Keratinocyte (primary cell): ENCODE measurements at regions not wholly inside any gene's neighbourhood (a gene's known extent, or its start where the extent isn't known, plus 50 kb on each side); places are given as distances from the start of the nearest gene placed in this dataset.

Experiments
- DNase-seq: peaks from one replicate; pipeline ENCODE4 v3.0.0-alpha.2; 2011; ENCODE audit warnings: low read depth, missing footprints, low spot score
- FAIRE-seq: peaks from 2 replicates; lab custom pipeline; 2011; peaks lifted over from hg19 to GRCh38; lab: Jason Lieb, UNC
- H2AFZ ChIP-seq: 2 replicates; pipeline ENCODE4 v1.6.0; 2012; ENCODE audit warnings: low read length, control low read depth, inconsistent platforms; ENCODE audit not compliant: control insufficient read depth
- H3K27ac ChIP-seq: 2 replicates; pipeline ENCODE4 v1.5.1; 2011; ENCODE audit warnings: low read length; ENCODE audit not compliant: control insufficient read depth, insufficient read depth
- H3K27me3 ChIP-seq: 3 replicates; pipeline ENCODE4 v1.6.0; 2011; ENCODE audit warnings: low read length; ENCODE audit not compliant: control insufficient read depth, insufficient read depth; ENCODE audit errors: extremely low read depth
- H3K36me3 ChIP-seq, 2 experiments: 2 replicates in 1 of 2; 3 replicates in 1 of 2; pipeline ENCODE4 v1.5.1; 2011; ENCODE audit warnings: low read length in 2 of 2, mild to moderate bottlenecking in 1 of 2; ENCODE audit not compliant: control insufficient read depth in 2 of 2, insufficient read depth in 2 of 2; ENCODE audit errors: extremely low read depth in 1 of 2
- H3K4me1 ChIP-seq: 3 replicates; pipeline ENCODE4 v1.5.1; 2011; ENCODE audit warnings: low read length; ENCODE audit not compliant: control insufficient read depth, insufficient read depth; ENCODE audit errors: extremely low read depth
- H3K4me2 ChIP-seq: 3 replicates; pipeline ENCODE4 v1.6.0; 2011; ENCODE audit warnings: low read depth, low read length; ENCODE audit not compliant: control insufficient read depth, insufficient read depth; ENCODE audit errors: extremely low read depth
- H3K4me3 ChIP-seq, 3 experiments: fragments of 200-600 bp in 1 of 3; sonication (generic) in 1 of 3; 2 replicates in 2 of 3; 3 replicates in 1 of 3; pipeline ENCODE4 v1.5.1; 2011 to 2016; ENCODE audit warnings: low read length in 3 of 3, mild to moderate bottlenecking in 3 of 3, control low read depth in 2 of 3, inconsistent platforms in 1 of 3, low read depth in 1 of 3, mixed read lengths in 1 of 3, mixed run types in 1 of 3, moderate library complexity in 1 of 3; ENCODE audit not compliant: control insufficient read depth in 2 of 3, insufficient read depth in 2 of 3; ENCODE audit errors: extremely low read depth in 1 of 3
- H3K79me2 ChIP-seq: 2 replicates; pipeline ENCODE4 v1.6.0; 2012; ENCODE audit warnings: low read length; ENCODE audit not compliant: control insufficient read depth, insufficient read depth
- H3K9ac ChIP-seq: 3 replicates; pipeline ENCODE4 v1.6.0; 2011; ENCODE audit warnings: low read length; ENCODE audit not compliant: control insufficient read depth, insufficient read depth; ENCODE audit errors: extremely low read depth
- H3K9me1 ChIP-seq: 3 replicates; pipeline ENCODE4 v1.6.0; 2011; ENCODE audit warnings: low read length; ENCODE audit not compliant: control insufficient read depth, insufficient read depth; ENCODE audit errors: extremely low read depth
- H3K9me3 ChIP-seq: 2 replicates; pipeline ENCODE4 v1.5.1; 2012; ENCODE audit warnings: low read depth, low read length; ENCODE audit not compliant: control insufficient read depth
- H4K20me1 ChIP-seq: 3 replicates; pipeline ENCODE4 v1.6.0; 2011; ENCODE audit warnings: low read length; ENCODE audit not compliant: control insufficient read depth, insufficient read depth; ENCODE audit errors: extremely low read depth
- CTCF ChIP-seq, 3 experiments: IDR thresholded peaks in 1 of 3; conservative IDR thresholded peaks in 1 of 3; optimal IDR thresholded peaks in 1 of 3; 2 replicates in 2 of 3; 3 replicates in 1 of 3; pipeline versions ENCODE3 to v1.5.1; 2011; ENCODE audit warnings: low read length in 3 of 3, mild to moderate bottlenecking in 3 of 3, moderate library complexity in 2 of 3, control low read depth in 1 of 3, inconsistent platforms in 1 of 3; ENCODE audit not compliant: insufficient read depth in 2 of 3; ENCODE audit errors: extremely low read depth in 1 of 3
- EZH2 ChIP-seq: IDR thresholded peaks from one replicate; pipeline ENCODE4 v1.6.1; 2012; ENCODE audit warnings: inconsistent platforms, mild to moderate bottlenecking, low read length, moderate library complexity
- dilution Hi-C: fragments of 300-500 bp; cut with MboI; formaldehyde crosslinking; loops from one replicate; pipeline ENCODE4 v1.7.0; 2020; ENCODE audit warnings: low sequenced_read_pairs; ENCODE audit not compliant: extremely low pct_ligation_motif_present

DNA sequence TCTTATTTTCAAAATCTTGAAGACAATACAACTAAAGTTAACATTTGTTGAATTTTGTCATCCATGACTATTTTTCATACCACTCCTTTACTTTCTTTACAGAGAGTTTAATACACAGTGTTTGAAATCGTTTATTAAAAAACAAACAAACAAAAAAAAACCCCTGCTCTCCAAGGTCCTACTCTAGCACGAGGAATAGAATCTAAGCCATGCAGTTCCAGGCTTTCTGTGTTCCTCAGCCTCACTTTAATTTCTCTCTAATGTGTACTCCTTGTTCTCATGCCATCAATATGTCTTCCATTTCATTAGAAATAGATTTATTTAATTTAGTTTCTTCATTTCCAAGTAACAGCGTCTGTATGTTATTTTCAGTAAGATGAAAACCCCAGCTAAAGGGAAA, 381.2 kb upstream of the MC4R start:
- Histone ChIP-seq H3K4me3 (no peak overlapping the region), H3K27ac (no peak overlapping the region), H4K20me1 (no peaks in the 10 kb centered on the region), H3K9me1 (no peaks in the 10 kb centered on the region), H3K79me2 (no peaks in the 10 kb centered on the region), H3K9ac (no peak overlapping the region), H3K36me3 (no peaks in the 10 kb centered on the region), H3K27me3 (no peaks in the 10 kb centered on the region), H3K9me3 (no peaks in the 10 kb centered on the region), H3K4me2 (no peak overlapping the region), H2AFZ (no peak overlapping the region), H3K4me1 (no peaks in the 10 kb centered on the region)
- FAIRE-seq, result no peak
- DNase-seq, result no peak
- dilution Hi-C loops, result no loop called here
- TF ChIP-seq EZH2 (no peak), CTCF (optimal IDR thresholded peaks at IDR 0.05 in 1 of 3, IDR thresholded peaks at IDR 0.05 in 1 of 3, conservative IDR thresholded peaks at IDR 0.05 in 1 of 3; ENCODE audit: extremely low read depth in 1 of 3, insufficient read depth in 2 of 3, low read length in 3 of 3) (no peak)

- TF ChIP-seq EZH2 (no peak), CTCF (optimal IDR thresholded peaks at IDR 0.05 in 1 of 3, IDR thresholded peaks at IDR 0.05 in 1 of 3, conservative IDR thresholded peaks at IDR 0.05 in 1 of 3; ENCODE audit: extremely low read depth in 1 of 3, insufficient read depth in 2 of 3, low read length in 3 of 3) (no peak)
- H3K4me3 ChIP-seq, result no peak overlapping the region
- no peaks in the 10 kb centered on the region for H3K9me1 ChIP-seq
- no peaks in the 10 kb centered on the region for H3K9me3 ChIP-seq
- DNase-seq, result no peak
- H3K79me2 ChIP-seq, result no peaks in the 10 kb centered on the region
- no peak overlapping the region for H3K9ac ChIP-seq
- no peak overlapping the region for H2AFZ ChIP-seq
- no peak overlapping the region for H3K4me2 ChIP-seq
- dilution Hi-C loops, result no loop called here
- no peak for FAIRE-seq
- no peaks in the 10 kb centered on the region for H3K27me3 ChIP-seq
- no peaks in the 10 kb centered on the region for H3K36me3 ChIP-seq
- H4K20me1 ChIP-seq, result no peaks in the 10 kb centered on the region
- no peak overlapping the region for H3K27ac ChIP-seq
- H3K4me1 ChIP-seq, result no peaks in the 10 kb centered on the region
These were observed 381.9 kb upstream of the MC4R start for GRCh38 chr18:60754413-60755009.
